Central memory CD8-positive, alpha-beta T cell (primary cell): ENCODE measurements at regions not wholly inside any gene's neighbourhood (a gene's known extent, or its start where the extent isn't known, plus 50 kb on each side); places are given as distances from the start of the nearest gene placed in this dataset.
"Not testable (repeated sequence)": the region's sequence is repeated elsewhere in the genome, so short reads cannot be mapped to it uniquely, and the experiment has no call there.

ENCODE experiments used
- ATAC-seq: fragments of 150-1000 bp; cut with Tn5 transposase; replicated peaks from 2 replicates; pipeline ENCODE4 v1.10.0; 2022; ENCODE audit warnings: mild to moderate bottlenecking, moderate FRiP score, moderate number of reproducible peaks; ENCODE audit not compliant: poor library complexity, severe bottlenecking; ENCODE audit errors: extremely low read depth
- DNase-seq, 2 donors: peaks; one replicate each; pipeline ENCODE4 v3.0.0; 2021; ENCODE audit warnings: low spot score in 2 of 2
- H3K27ac Mint-ChIP-seq: one replicate; pipeline ENCODE4 v1.8.0; 2022; ENCODE audit warnings: low read depth, mild to moderate bottlenecking, moderate library complexity, mixed read lengths
- H3K27me3 Mint-ChIP-seq: one replicate; pipeline ENCODE4 v1.8.0; 2022; ENCODE audit warnings: mixed read lengths
- H3K36me3 Mint-ChIP-seq: one replicate; pipeline ENCODE4 v1.8.0; 2022; ENCODE audit warnings: mild to moderate bottlenecking, moderate library complexity, mixed read lengths; ENCODE audit not compliant: insufficient read depth
- H3K4me1 Mint-ChIP-seq: one replicate; pipeline ENCODE4 v1.8.0; 2022; ENCODE audit warnings: mixed read lengths
- H3K4me3 Mint-ChIP-seq: one replicate; pipeline ENCODE4 v1.8.0; 2022; ENCODE audit warnings: mild to moderate bottlenecking, moderate library complexity, mixed read lengths
- H3K9me3 Mint-ChIP-seq: one replicate; pipeline ENCODE4 v1.8.0; 2022; ENCODE audit warnings: mixed read lengths

- no peaks in the 10 kb centered on the region for H3K27me3 Mint-ChIP-seq
These were observed 238.9 kb upstream of the ADCY2 start for GRCh38 chr5:7157083-7157482.

GRCh38 chr5:7169240-7169878, 226.6 kb upstream of the ADCY2 start:
- no peak for ATAC-seq
- no peaks in the 10 kb centered on the region for H3K36me3 Mint-ChIP-seq
- peaks cover 6% of the 10 kb centered on the region for H3K9me3 Mint-ChIP-seq
- no peak overlapping the region for H3K27ac Mint-ChIP-seq
- H3K4me3 Mint-ChIP-seq, result no peak overlapping the region
- no peak for DNase-seq
- no peaks in the 10 kb centered on the region for H3K4me1 Mint-ChIP-seq
- H3K27me3 Mint-ChIP-seq, result no peaks in the 10 kb centered on the region

More at GRCh38 chr5:7157083-7157482, 238.9 kb upstream of the ADCY2 start:
- Mint-ChIP-seq H3K4me3 (no peak overlapping the region), H3K36me3 (no peaks in the 10 kb centered on the region), H3K27ac (no peak overlapping the region), H3K4me1 (no peaks in the 10 kb centered on the region), H3K9me3 (peaks cover 52% of the 10 kb centered on the region)
- DNase-seq (no peak), ATAC-seq (no peak)

- ATAC-seq, H3K27me3 Mint-ChIP-seq, H3K4me3 Mint-ChIP-seq, DNase-seq, H3K36me3 Mint-ChIP-seq, H3K27ac Mint-ChIP-seq, H3K4me1 Mint-ChIP-seq, H3K9me3 Mint-ChIP-seq: not testable (repeated sequence)
These were observed 225.2 kb upstream of the ADCY2 start for GRCh38 chr5:7170785-7171184.

GRCh38 chr5:7179364-7179763, 216.6 kb upstream of the ADCY2 start:
- Mint-ChIP-seq H3K4me1 (no peaks in the 10 kb centered on the region), H3K36me3 (no peaks in the 10 kb centered on the region), H3K27ac (no peak overlapping the region), H3K9me3 (peaks cover under 1% of the 10 kb centered on the region), H3K4me3 (no peak overlapping the region), H3K27me3 (no peaks in the 10 kb centered on the region)
- ATAC-seq (no peak), DNase-seq (no peak)

- no peaks in the 10 kb centered on the region for H3K4me1 Mint-ChIP-seq
- no peaks in the 10 kb centered on the region for H3K36me3 Mint-ChIP-seq
- H3K9me3 Mint-ChIP-seq, result peaks cover 5% of the 10 kb centered on the region
- H3K4me3 Mint-ChIP-seq, result no peak overlapping the region
- ATAC-seq, result no peak
- DNase-seq, result no peak
- no peaks in the 10 kb centered on the region for H3K27me3 Mint-ChIP-seq
- H3K27ac Mint-ChIP-seq, result no peak overlapping the region
These were observed 214.1 kb upstream of the ADCY2 start for GRCh38 chr5:7181841-7182240.

- Mint-ChIP-seq H3K4me3 (no peak overlapping the region), H3K36me3 (no peaks in the 10 kb centered on the region), H3K27me3 (no peaks in the 10 kb centered on the region), H3K27ac (no peak overlapping the region), H3K9me3 (peaks cover 5% of the 10 kb centered on the region), H3K4me1 (no peaks in the 10 kb centered on the region)
- DNase-seq (no peak), ATAC-seq (no peak)
These were observed 210.2 kb upstream of the ADCY2 start for GRCh38 chr5:7185742-7186141.

- H3K27ac Mint-ChIP-seq, result no peak overlapping the region
- peaks cover 5% of the 10 kb centered on the region for H3K9me3 Mint-ChIP-seq
- DNase-seq (no peak), ATAC-seq (no peak)
- H3K4me3 Mint-ChIP-seq, result no peak overlapping the region
- H3K27me3 Mint-ChIP-seq, result no peaks in the 10 kb centered on the region
- H3K4me1 Mint-ChIP-seq, result no peaks in the 10 kb centered on the region
- H3K36me3 Mint-ChIP-seq, result no peaks in the 10 kb centered on the region
These were observed 209.1 kb upstream of the ADCY2 start for GRCh38 chr5:7186818-7187217.

GRCh38 chr5:7190712-7191250, 205.2 kb upstream of the ADCY2 start:
- no peaks in the 10 kb centered on the region for H3K4me1 Mint-ChIP-seq
- DNase-seq (no peak), ATAC-seq (no peak)
- no peak overlapping the region for H3K4me3 Mint-ChIP-seq
- H3K36me3 Mint-ChIP-seq, result no peaks in the 10 kb centered on the region
- no peak overlapping the region for H3K27ac Mint-ChIP-seq
- no peaks in the 10 kb centered on the region for H3K27me3 Mint-ChIP-seq
- H3K9me3 Mint-ChIP-seq, result no peaks in the 10 kb centered on the region

- Mint-ChIP-seq H3K27ac (no peak overlapping the region), H3K9me3 (no peaks in the 10 kb centered on the region), H3K36me3 (no peaks in the 10 kb centered on the region), H3K4me1 (no peaks in the 10 kb centered on the region), H3K4me3 (no peak overlapping the region), H3K27me3 (no peaks in the 10 kb centered on the region)
- no peak for ATAC-seq
- no peak for DNase-seq
These were observed 203.9 kb upstream of the ADCY2 start for GRCh38 chr5:7192016-7192415.

GRCh38 chr5:7202846-7203245, 193.1 kb upstream of the ADCY2 start:
- Mint-ChIP-seq H3K4me1 (no peaks in the 10 kb centered on the region), H3K9me3 (peaks cover 25% of the 10 kb centered on the region), H3K4me3 (no peak overlapping the region), H3K36me3 (no peaks in the 10 kb centered on the region), H3K27ac (no peak overlapping the region), H3K27me3 (no peaks in the 10 kb centered on the region)
- DNase-seq, result no peak
- no peak for ATAC-seq

- Mint-ChIP-seq H3K27me3 (no peaks in the 10 kb centered on the region), H3K27ac (no peak overlapping the region), H3K4me1 (no peaks in the 10 kb centered on the region), H3K9me3 (peaks cover 12% of the 10 kb centered on the region), H3K36me3 (peaks cover 2% of the 10 kb centered on the region), H3K4me3 (no peak overlapping the region)
- DNase-seq (no peak), ATAC-seq (no peak)
These were observed 188.0 kb upstream of the ADCY2 start for GRCh38 chr5:7207979-7208378.

GRCh38 chr5:7208938-7209337, 187.0 kb upstream of the ADCY2 start:
- no peak overlapping the region for H3K4me3 Mint-ChIP-seq
- no peaks in the 10 kb centered on the region for H3K27me3 Mint-ChIP-seq
- ATAC-seq (no peak), DNase-seq (no peak)
- no peak overlapping the region for H3K27ac Mint-ChIP-seq
- H3K36me3 Mint-ChIP-seq, result peaks cover 5% of the 10 kb centered on the region
- peaks cover 11% of the 10 kb centered on the region for H3K9me3 Mint-ChIP-seq
- H3K4me1 Mint-ChIP-seq, result no peaks in the 10 kb centered on the region

- no peaks in the 10 kb centered on the region for H3K27me3 Mint-ChIP-seq
- H3K36me3 Mint-ChIP-seq, result peaks cover 5% of the 10 kb centered on the region
- H3K9me3 Mint-ChIP-seq, result peaks cover 5% of the 10 kb centered on the region
- H3K4me1 Mint-ChIP-seq, result no peaks in the 10 kb centered on the region
- no peak overlapping the region for H3K4me3 Mint-ChIP-seq
- no peak for ATAC-seq
- no peak overlapping the region for H3K27ac Mint-ChIP-seq
- DNase-seq, result no peak
These were observed 186.3 kb upstream of the ADCY2 start for GRCh38 chr5:7209658-7210057.
